H9 (cell line): ENCODE measurements at regions not wholly inside any gene's neighbourhood (a gene's known extent, or its start where the extent isn't known, plus 50 kb on each side); places are given as distances from the start of the nearest gene placed in this dataset.

Source experiments
- DNase-seq: peaks from one replicate; pipeline ENCODE4 v3.0.0-alpha.2; 2017
- H2AFZ ChIP-seq: one replicate; pipeline ENCODE4 v1.6.1; 2013; ENCODE audit warnings: mild to moderate bottlenecking, low read length, control low read depth, moderate library complexity
- H2AK5ac ChIP-seq: 2 replicates; pipeline ENCODE4 v1.6.1; 2013; ENCODE audit warnings: low read length, control low read depth, mixed read lengths; ENCODE audit not compliant: insufficient read length
- H2BK120ac ChIP-seq: one replicate; pipeline ENCODE4 v1.6.1; 2013; ENCODE audit warnings: low read depth, mild to moderate bottlenecking, low read length, control low read depth, inconsistent platforms; ENCODE audit not compliant: poor library complexity, severe bottlenecking
- H2BK12ac ChIP-seq: 2 replicates; pipeline ENCODE4 v1.6.1; 2013; ENCODE audit warnings: low read length, control low read depth, mixed read lengths, low read depth; ENCODE audit not compliant: insufficient read length
- H2BK15ac ChIP-seq: 2 replicates; pipeline ENCODE4 v1.6.1; 2013; ENCODE audit warnings: low read depth, low read length, control low read depth
- H2BK20ac ChIP-seq: one replicate; pipeline ENCODE4 v1.6.1; 2013; ENCODE audit warnings: low read depth, mild to moderate bottlenecking, low read length, control low read depth, inconsistent platforms; ENCODE audit not compliant: poor library complexity, severe bottlenecking
- H2BK5ac ChIP-seq: 2 replicates; pipeline ENCODE4 v1.6.1; 2013; ENCODE audit warnings: low read length, control low read depth, mixed read lengths; ENCODE audit not compliant: insufficient read length
- H3K14ac ChIP-seq: 2 replicates; pipeline ENCODE4 v1.6.1; 2013; ENCODE audit warnings: low read length, control low read depth; ENCODE audit not compliant: insufficient read depth
- H3K18ac ChIP-seq: 2 replicates; pipeline ENCODE4 v1.6.1; 2013; ENCODE audit warnings: low read depth, mild to moderate bottlenecking, mixed read lengths, low read length, control low read depth; ENCODE audit not compliant: insufficient read length
- H3K23ac ChIP-seq: 2 replicates; pipeline ENCODE4 v1.6.1; 2013; ENCODE audit warnings: low read length, control low read depth, mixed read lengths, low read depth; ENCODE audit not compliant: insufficient read length
- H3K23me2 ChIP-seq: 2 replicates; pipeline ENCODE4 v1.6.1; 2013; ENCODE audit warnings: low read depth, mild to moderate bottlenecking, mixed read lengths, low read length, control low read depth; ENCODE audit not compliant: insufficient read length, poor library complexity, severe bottlenecking
- H3K27ac ChIP-seq: 2 replicates; pipeline ENCODE4 v1.5.1; 2013; ENCODE audit warnings: low read length, control low read depth, mixed read lengths, low read depth; ENCODE audit not compliant: insufficient read length
- H3K27me3 ChIP-seq: 2 replicates; pipeline ENCODE4 v1.6.1; 2013; ENCODE audit warnings: low read length, control low read depth, inconsistent platforms; ENCODE audit not compliant: insufficient read depth
- H3K4ac ChIP-seq: 2 replicates; pipeline ENCODE4 v1.6.1; 2013; ENCODE audit warnings: low read depth, mild to moderate bottlenecking, control low read depth, inconsistent platforms, low read length, moderate library complexity
- H3K4me1 ChIP-seq: 2 replicates; pipeline ENCODE4 v1.6.1; 2013; ENCODE audit warnings: low read length, control low read depth, inconsistent platforms; ENCODE audit not compliant: insufficient read depth
- H3K4me2 ChIP-seq: 2 replicates; pipeline ENCODE4 v1.6.1; 2013; ENCODE audit warnings: low read length, control low read depth, mixed read lengths; ENCODE audit not compliant: insufficient read length, insufficient read depth
- H3K56ac ChIP-seq: 2 replicates; pipeline ENCODE4 v1.6.1; 2013; ENCODE audit warnings: low read depth, mild to moderate bottlenecking, mixed read lengths, low read length, control low read depth; ENCODE audit not compliant: insufficient read length
- H3K79me1 ChIP-seq: 2 replicates; pipeline ENCODE4 v1.6.1; 2013; ENCODE audit warnings: low read depth, mild to moderate bottlenecking, moderate library complexity, low read length, control low read depth, inconsistent platforms; ENCODE audit not compliant: insufficient read depth, poor library complexity, severe bottlenecking
- H3K79me2 ChIP-seq: 2 replicates; pipeline ENCODE4 v1.6.1; 2013; ENCODE audit warnings: low read length, control low read depth, inconsistent platforms; ENCODE audit not compliant: insufficient read depth
- H3K9ac ChIP-seq: 2 replicates; pipeline ENCODE4 v1.6.1; 2013; ENCODE audit warnings: low read length, control low read depth, mixed read lengths; ENCODE audit not compliant: insufficient read length; ENCODE audit errors: extremely low read depth
- H3K9me3 ChIP-seq: one replicate; pipeline ENCODE4 v1.6.1; 2013; ENCODE audit warnings: low read depth, low read length, inconsistent platforms; ENCODE audit not compliant: control insufficient read depth
- H3T11ph ChIP-seq: one replicate; pipeline ENCODE4 v1.6.1; 2013; ENCODE audit warnings: mild to moderate bottlenecking, low read length, control low read depth, inconsistent platforms
- H4K20me1 ChIP-seq: one replicate; pipeline ENCODE4 v1.6.1; 2013; ENCODE audit not compliant: control insufficient read depth, insufficient read length, insufficient read depth
- H4K5ac ChIP-seq: 2 replicates; pipeline ENCODE4 v1.6.1; 2013; ENCODE audit warnings: low read depth, mild to moderate bottlenecking, mixed read lengths, low read length, control low read depth; ENCODE audit not compliant: insufficient read length
- H4K8ac ChIP-seq: replicated peaks from 2 replicates; pipeline ENCODE4 v1.6.1; 2013; ENCODE audit warnings: low read length, control low read depth, mixed read lengths, low read depth; ENCODE audit not compliant: insufficient read length
- H4K91ac ChIP-seq: 2 replicates; pipeline ENCODE4 v1.6.1; 2013; ENCODE audit warnings: low read depth, mild to moderate bottlenecking, moderate library complexity, mixed read lengths, low read length, control low read depth; ENCODE audit not compliant: insufficient read length
- H3K27ac Mint-ChIP-seq, 3 experiments: 2 replicates in 2 of 3; 3 replicates in 1 of 3; pipeline ENCODE4 v1.8.0; 2020 to 2021; ENCODE audit warnings: mixed read lengths in 3 of 3, mild to moderate bottlenecking in 1 of 3, moderate library complexity in 1 of 3
- H3K27me3 Mint-ChIP-seq: 2 replicates; pipeline ENCODE4 v1.8.0; 2021; ENCODE audit warnings: low read depth, mild to moderate bottlenecking, moderate library complexity, mixed read lengths
- H3K36me3 Mint-ChIP-seq, 3 experiments: 2 replicates in 2 of 3; 3 replicates in 1 of 3; pipeline ENCODE4 v1.8.0; 2020 to 2021; ENCODE audit warnings: low read depth in 3 of 3, mixed read lengths in 3 of 3; ENCODE audit not compliant: insufficient read depth in 1 of 3
- H3K4me1 Mint-ChIP-seq, 2 experiments: 2 replicates each; pipeline ENCODE4 v1.8.0; 2020; ENCODE audit warnings: mixed read lengths in 2 of 2
- H3K4me3 Mint-ChIP-seq, 2 experiments: 2 replicates in 1 of 2; 3 replicates in 1 of 2; pipeline ENCODE4 v1.8.0; 2020 to 2021; ENCODE audit warnings: mild to moderate bottlenecking in 2 of 2, mixed read lengths in 2 of 2, moderate library complexity in 1 of 2
- H3K9me3 Mint-ChIP-seq, 2 experiments: 2 replicates in 1 of 2; 3 replicates in 1 of 2; pipeline ENCODE4 v1.8.0; 2020; ENCODE audit warnings: mild to moderate bottlenecking in 2 of 2, mixed read lengths in 2 of 2, moderate library complexity in 1 of 2
- CTCF ChIP-seq: fragments of 200-600 bp; sonication (generic); conservative IDR thresholded peaks from 3 replicates; pipeline ENCODE4 v1.8.0; 2021; ENCODE audit warnings: antibody characterized with exemption, mild to moderate bottlenecking
- WGBS: extraction: QIAGEN DNeasy Blood & Tissue Kit; methylation state at CpG from one replicate; pipeline ENCODE4 v1.1.7; 2013; ENCODE audit warnings: missing lambda C conversion rate, low lambda C conversion rate, mixed read lengths; ENCODE audit not compliant: insufficient read length; ENCODE audit errors: extremely low coverage; 5-methylcytosine and 5-hydroxymethylcytosine counted together

GRCh38 chr20:40282941-40283340 lies 406.1 kb downstream of the MAFB start:
- no peak for DNase-seq
- Mint-ChIP-seq H3K9me3 (0 out of 5 replicates have a peak, but pooled peaks cover 0 to 2% of the 10 kb centered on the region in 2 experiments), H3K4me1 (peaks cover 34 to 56% of the 10 kb centered on the region in 2 experiments), H3K4me3 (no peak overlapping the region), H3K27ac (no peak overlapping the region), H3K36me3 (peaks cover 0 to 18% (median 9%) of the 10 kb centered on the region in 3 experiments; a peak in 5 of 7 replicates), H3K27me3 (no peaks in the 10 kb centered on the region; the same call in 1 of the 2 replicates)
- Histone ChIP-seq H3K79me1 (no peaks in the 10 kb centered on the region), H3K4me1 (peaks cover 12% of the 10 kb centered on the region), H3K27me3 (no peaks in the 10 kb centered on the region), H3K27ac (no peak overlapping the region), H2BK12ac (no peak overlapping the region), H4K20me1 (no peaks in the 10 kb centered on the region), H3K14ac (no peak overlapping the region), H3K4ac (no peak overlapping the region), H2BK5ac (no peak overlapping the region), H3K9ac (no peak overlapping the region), H4K91ac (no peak overlapping the region), H3K56ac (no peak overlapping the region), H3T11ph (no peak overlapping the region), H2AK5ac (no peak overlapping the region), H3K23me2 (no peaks in the 10 kb centered on the region), H3K18ac (no peak overlapping the region), H2AFZ (no peak overlapping the region), H2BK15ac (no peak overlapping the region), H4K5ac (no peak overlapping the region), H2BK20ac (no peak overlapping the region), H3K23ac (no peak overlapping the region), H3K9me3 (no peaks in the 10 kb centered on the region), H3K4me2 (no peak overlapping the region), H4K8ac (no peak overlapping the region), H2BK120ac (no peak overlapping the region), H3K79me2 (no peaks in the 10 kb centered on the region)
- WGBS = no CpG with 5 or more reads among the region's 2 CpGs
- TF ChIP-seq CTCF = no peak
